ENCODE measurements at regions not wholly inside any gene's neighbourhood (a gene's known extent, or its start where the extent isn't known, plus 50 kb on each side); places are given as distances from the start of the nearest gene placed in this dataset.

GRCh38 chr2:236997069-236997715, 88.5 kb upstream of the COPS8 start:
- no peak for TF ChIP-seq YY1 (IDR thresholded peaks at IDR 0.05; ENCODE audit: insufficient read depth, insufficient read length)
- no peak for TF ChIP-seq ZNF274 (IDR thresholded peaks at IDR 0.05; ENCODE audit: low read depth, low read length)
- no peak for TF ChIP-seq SUZ12 (IDR thresholded peaks at IDR 0.05; ENCODE audit: extremely low read depth, insufficient read depth, insufficient read length)

Data from NT2/D1 (cell line).